Cardiac muscle cell (in vitro differentiated cells and primary cell): ENCODE measurements at regions not wholly inside any gene's neighbourhood (a gene's known extent, or its start where the extent isn't known, plus 50 kb on each side); places are given as distances from the start of the nearest gene placed in this dataset.

Source experiments
- DNase-seq, 2 donors: peaks; one replicate each; pipeline versions ENCODE4 v3.0.0 to v3.0.0-alpha.2; 2010 to 2017; ENCODE audit warnings: low read depth in 1 of 2, low spot score in 1 of 2
- H3K27ac ChIP-seq: fragments of 200-600 bp; sonication (generic); 2 replicates; pipeline ENCODE4 v1.5.1; 2016
- H3K27me3 ChIP-seq: fragments of 200-600 bp; sonication (generic); 2 replicates; pipeline ENCODE4 v1.6.0; 2016; ENCODE audit warnings: control low read depth
- H3K36me3 ChIP-seq: fragments of 200-600 bp; sonication (generic); 2 replicates; pipeline ENCODE4 v1.5.1; 2016; ENCODE audit warnings: control low read depth
- H3K4me1 ChIP-seq: fragments of 200-600 bp; sonication (generic); 2 replicates; pipeline ENCODE4 v1.8.1; 2017; ENCODE audit warnings: low read depth, mild to moderate bottlenecking, mixed run types
- H3K4me3 ChIP-seq: fragments of 200-600 bp; sonication (generic); 2 replicates; pipeline ENCODE4 v1.5.1; 2016; ENCODE audit warnings: mild to moderate bottlenecking
- H3K9me3 ChIP-seq: fragments of 200-600 bp; sonication (generic); 2 replicates; pipeline ENCODE4 v1.5.1; 2017; ENCODE audit warnings: low read depth, mild to moderate bottlenecking, control low read depth
- CTCF ChIP-seq: IDR thresholded peaks from 2 replicates; pipeline ENCODE4 v1.5.1; 2012; ENCODE audit warnings: low read depth, mild to moderate bottlenecking, low read length

GRCh38 chrX:149346306-149346705 lies 158.8 kb downstream of the IDS start:
- Histone ChIP-seq H3K27ac (no peak overlapping the region), H3K36me3 (no peaks in the 10 kb centered on the region), H3K4me3 (no peak overlapping the region), H3K9me3 (no peaks in the 10 kb centered on the region), H3K4me1 (no peaks in the 10 kb centered on the region), H3K27me3 (no peaks in the 10 kb centered on the region)
- DNase-seq: no peak
- TF ChIP-seq CTCF: no peak

GRCh38 chrX:149322316-149322715 lies 182.8 kb downstream of the IDS start:
- no peaks in the 10 kb centered on the region for H3K36me3 ChIP-seq
- no peaks in the 10 kb centered on the region for H3K9me3 ChIP-seq
- no peaks in the 10 kb centered on the region for H3K4me1 ChIP-seq
- TF ChIP-seq CTCF: no peak
- H3K4me3 ChIP-seq: no peak overlapping the region
- DNase-seq: no peak
- H3K27me3 ChIP-seq: no peaks in the 10 kb centered on the region
- H3K27ac ChIP-seq: no peak overlapping the region

- no peaks in the 10 kb centered on the region for H3K9me3 ChIP-seq
- no peak overlapping the region for H3K27ac ChIP-seq
- TF ChIP-seq CTCF: no peak
- no peaks in the 10 kb centered on the region for H3K36me3 ChIP-seq
- no peaks in the 10 kb centered on the region for H3K4me1 ChIP-seq
- H3K27me3 ChIP-seq: no peaks in the 10 kb centered on the region
- peak in 1 of 2 donors; percentile 0 for DNase-seq
- no peak overlapping the region for H3K4me3 ChIP-seq
These were observed 191.2 kb downstream of the IDS start for GRCh38 chrX:149313871-149314371.

GRCh38 chrX:149312988-149313387 lies 192.1 kb downstream of the IDS start:
- Histone ChIP-seq H3K27me3 (no peaks in the 10 kb centered on the region), H3K27ac (no peak overlapping the region), H3K4me1 (no peaks in the 10 kb centered on the region), H3K4me3 (no peak overlapping the region), H3K36me3 (no peaks in the 10 kb centered on the region), H3K9me3 (no peaks in the 10 kb centered on the region)
- DNase-seq: no peak
- no peak for TF ChIP-seq CTCF

- TF ChIP-seq CTCF: no peak
- H3K36me3 ChIP-seq: no peaks in the 10 kb centered on the region
- no peak overlapping the region for H3K27ac ChIP-seq
- H3K27me3 ChIP-seq: no peaks in the 10 kb centered on the region
- no peak overlapping the region for H3K4me3 ChIP-seq
- no peak for DNase-seq
- no peaks in the 10 kb centered on the region for H3K4me1 ChIP-seq
- H3K9me3 ChIP-seq: no peaks in the 10 kb centered on the region
These were observed 193.0 kb downstream of the IDS start for GRCh38 chrX:149312097-149312496.

GRCh38 chrX:149302705-149303104 lies 202.4 kb downstream of the IDS start:
- H3K27me3 ChIP-seq: no peaks in the 10 kb centered on the region
- H3K4me1 ChIP-seq: no peaks in the 10 kb centered on the region
- no peak for TF ChIP-seq CTCF
- H3K36me3 ChIP-seq: no peaks in the 10 kb centered on the region
- no peak overlapping the region for H3K27ac ChIP-seq
- no peak for DNase-seq
- no peak overlapping the region for H3K4me3 ChIP-seq
- H3K9me3 ChIP-seq: no peaks in the 10 kb centered on the region
